H1 (cell line): ENCODE measurements at regions not wholly inside any gene's neighbourhood (a gene's known extent, or its start where the extent isn't known, plus 50 kb on each side); places are given as distances from the start of the nearest gene placed in this dataset.

Source experiments
- ASH2L ChIP-seq: fragments of 200-600, 300-600 bp; sonication (generic); IDR thresholded peaks from one replicate; pipeline ENCODE4 v1.7.1; 2017; ENCODE audit warnings: low read length
- CREB1 ChIP-seq: IDR thresholded peaks from 2 replicates; pipeline ENCODE4 v1.6.1; 2012; ENCODE audit warnings: inconsistent platforms
- KDM5A ChIP-seq: fragments of 200-600 bp; IDR thresholded peaks from 2 replicates; pipeline ENCODE4 v1.7.1; 2012; ENCODE audit warnings: mild to moderate bottlenecking, low read length, inconsistent platforms, mixed read lengths
- NRF1 ChIP-seq: IDR thresholded peaks from 2 replicates; pipeline ENCODE4 v1.6.1; 2011; ENCODE audit warnings: mild to moderate bottlenecking, low read depth, low read length, improper control_type of control experiment
- SIRT6 ChIP-seq: IDR thresholded peaks from one replicate; pipeline ENCODE4 v1.7.1; 2012; ENCODE audit warnings: low read length, inconsistent platforms
- TEAD4 ChIP-seq: IDR thresholded peaks from 2 replicates; pipeline ENCODE4 v1.6.1; 2012; ENCODE audit warnings: low read depth, low read length, inconsistent platforms, mixed read lengths
- TF ChIP-seq, protein P1 (sequence below): IDR thresholded peaks from 2 replicates; pipeline ENCODE4 v1.6.1; 2012; ENCODE audit warnings: low read length, inconsistent platforms
- TF ChIP-seq, protein P2 (sequence below): IDR thresholded peaks from 2 replicates; pipeline ENCODE4 v1.6.1; 2012; ENCODE audit warnings: inconsistent platforms

DNA sequence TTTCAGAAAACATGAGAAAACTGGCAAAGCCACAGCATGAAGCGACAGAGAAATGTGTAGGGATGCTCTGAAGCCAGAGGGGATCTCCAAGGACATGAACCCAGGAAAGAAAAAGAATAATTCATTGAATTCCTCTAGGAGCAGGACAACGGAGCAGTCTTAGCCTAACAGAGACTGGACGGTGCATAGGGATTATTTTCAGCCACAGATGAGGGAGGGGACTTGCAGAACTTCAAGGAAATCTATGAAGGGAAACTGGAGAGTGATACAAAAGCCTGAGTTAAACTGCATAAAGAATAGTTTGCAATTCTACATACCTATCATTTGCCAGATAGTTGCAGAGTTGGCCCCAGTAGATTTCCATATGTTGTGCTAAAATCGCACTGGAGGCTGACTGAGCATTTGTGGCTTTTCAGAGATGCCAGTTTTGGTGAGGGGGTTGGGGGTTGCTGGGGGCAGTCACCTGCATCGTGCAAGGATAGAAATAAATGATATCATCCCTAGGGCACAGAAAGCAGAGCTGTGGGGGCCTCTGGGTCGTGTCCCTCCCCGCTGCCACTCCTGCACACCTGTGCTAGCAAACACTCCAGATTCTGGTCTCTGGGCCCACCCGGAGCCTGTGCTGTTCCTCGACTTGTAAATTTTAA lies 443.2 kb upstream of the JARID2 start (continued):
- TF ChIP-seq, protein P1, sequence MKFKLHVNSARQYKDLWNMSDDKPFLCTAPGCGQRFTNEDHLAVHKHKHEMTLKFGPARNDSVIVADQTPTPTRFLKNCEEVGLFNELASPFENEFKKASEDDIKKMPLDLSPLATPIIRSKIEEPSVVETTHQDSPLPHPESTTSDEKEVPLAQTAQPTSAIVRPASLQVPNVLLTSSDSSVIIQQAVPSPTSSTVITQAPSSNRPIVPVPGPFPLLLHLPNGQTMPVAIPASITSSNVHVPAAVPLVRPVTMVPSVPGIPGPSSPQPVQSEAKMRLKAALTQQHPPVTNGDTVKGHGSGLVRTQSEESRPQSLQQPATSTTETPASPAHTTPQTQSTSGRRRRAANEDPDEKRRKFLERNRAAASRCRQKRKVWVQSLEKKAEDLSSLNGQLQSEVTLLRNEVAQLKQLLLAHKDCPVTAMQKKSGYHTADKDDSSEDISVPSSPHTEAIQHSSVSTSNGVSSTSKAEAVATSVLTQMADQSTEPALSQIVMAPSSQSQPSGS: no peak
- TF ChIP-seq, protein P2, sequence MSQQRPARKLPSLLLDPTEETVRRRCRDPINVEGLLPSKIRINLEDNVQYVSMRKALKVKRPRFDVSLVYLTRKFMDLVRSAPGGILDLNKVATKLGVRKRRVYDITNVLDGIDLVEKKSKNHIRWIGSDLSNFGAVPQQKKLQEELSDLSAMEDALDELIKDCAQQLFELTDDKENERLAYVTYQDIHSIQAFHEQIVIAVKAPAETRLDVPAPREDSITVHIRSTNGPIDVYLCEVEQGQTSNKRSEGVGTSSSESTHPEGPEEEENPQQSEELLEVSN: no peak
- TF ChIP-seq NRF1 (no peak), TEAD4 (no peak), CREB1 (no peak), ASH2L (no peak), KDM5A (no peak), SIRT6 (no peak)
- TF ChIP-seq, all 59 proteins: peak for 0
